ENCODE measurements at regions not wholly inside any gene's neighbourhood (a gene's known extent, or its start where the extent isn't known, plus 50 kb on each side); places are given as distances from the start of the nearest gene placed in this dataset.
"Not testable (repeated sequence)": the region's sequence is repeated elsewhere in the genome, so short reads cannot be mapped to it uniquely, and the experiment has no call there.

DNA sequence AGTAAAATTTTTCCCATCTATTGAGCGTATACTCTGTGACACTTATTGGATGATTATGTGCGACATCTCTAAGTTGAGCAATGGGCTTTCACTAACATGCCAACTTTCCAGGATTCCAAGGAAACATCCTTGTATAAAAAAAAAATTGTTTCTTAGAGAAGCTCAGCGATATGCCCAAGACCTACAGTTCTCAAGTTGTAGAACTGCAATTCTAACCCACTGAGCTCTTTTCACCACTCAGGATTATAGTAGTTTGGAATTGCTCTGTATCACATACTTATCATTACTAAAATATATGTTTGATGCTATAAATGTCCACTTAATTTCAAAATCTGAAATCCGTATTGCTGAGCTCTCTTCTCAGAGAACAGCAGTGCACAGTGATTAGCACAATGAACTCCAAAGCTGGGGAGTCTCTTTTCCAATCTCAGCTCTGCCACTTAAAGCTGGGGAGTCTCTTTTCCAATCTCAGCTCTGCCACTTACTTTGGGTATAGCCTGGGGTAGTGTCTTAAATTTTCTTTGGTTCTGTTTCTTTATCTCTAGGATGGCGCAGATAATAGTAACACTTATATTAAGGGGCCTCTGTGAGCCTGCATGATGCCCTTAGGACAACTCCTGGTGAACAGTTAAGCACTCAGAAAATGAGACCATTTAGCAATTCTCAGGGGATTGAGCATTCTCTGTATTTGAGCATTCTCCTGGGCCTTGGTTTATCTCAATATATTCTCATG is 1722.2 kb upstream of the AGA start:
- DNase-seq: no peak

DNA sequence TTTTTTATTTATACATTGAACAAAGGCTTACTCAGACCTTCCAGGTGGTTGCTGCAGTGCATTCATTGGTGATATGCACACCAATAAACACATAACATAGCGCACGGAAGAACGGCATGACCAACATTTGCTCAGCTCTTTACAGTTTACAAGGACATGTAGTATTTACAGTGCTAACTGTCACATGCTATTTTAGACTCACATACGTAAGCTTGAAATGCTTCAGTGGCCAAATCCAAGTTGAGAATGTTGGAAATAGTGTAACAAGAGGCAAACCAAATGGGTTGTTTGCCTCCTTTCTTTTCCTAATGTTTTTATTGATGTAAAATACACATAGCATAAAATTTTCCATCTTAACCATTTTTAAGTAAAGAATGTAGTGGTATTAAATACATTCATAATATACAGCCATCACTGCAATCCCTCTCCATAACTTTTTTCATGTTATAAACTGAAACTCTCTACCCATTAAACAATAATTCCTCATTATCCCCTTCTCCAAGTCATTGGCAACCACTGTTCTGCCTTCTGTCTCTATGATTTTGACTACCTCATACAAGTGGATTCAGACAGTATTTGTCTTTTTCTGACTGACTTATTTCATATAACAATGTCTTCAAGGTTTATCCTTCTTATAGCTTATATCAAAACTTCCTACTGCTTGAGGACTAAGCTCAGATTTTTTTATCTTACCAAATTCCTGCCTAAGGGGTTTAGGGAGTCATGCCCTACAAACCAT is 1722.9 kb upstream of the AGA start:
- no peak for DNase-seq

DNA sequence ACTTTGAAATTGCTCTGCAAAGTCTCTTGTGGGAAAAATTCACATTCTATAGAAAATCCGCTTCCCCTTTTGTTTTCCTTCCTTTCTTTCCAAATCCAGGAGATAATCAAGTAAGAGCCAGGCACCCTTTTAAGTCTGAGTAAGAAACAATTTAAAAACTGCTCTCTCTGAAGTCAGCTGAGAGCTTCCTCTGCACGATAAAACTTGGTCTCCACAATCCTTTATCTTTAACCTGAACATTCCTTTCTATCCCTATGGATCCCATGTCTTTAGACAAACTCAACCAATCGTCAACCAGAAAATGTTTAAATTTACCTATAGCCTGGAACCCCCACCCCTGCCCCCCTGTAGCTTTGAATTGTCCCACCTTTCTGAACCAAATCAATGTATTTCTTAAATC is 1723.6 kb upstream of the AGA start:
- no peak for DNase-seq

DNA sequence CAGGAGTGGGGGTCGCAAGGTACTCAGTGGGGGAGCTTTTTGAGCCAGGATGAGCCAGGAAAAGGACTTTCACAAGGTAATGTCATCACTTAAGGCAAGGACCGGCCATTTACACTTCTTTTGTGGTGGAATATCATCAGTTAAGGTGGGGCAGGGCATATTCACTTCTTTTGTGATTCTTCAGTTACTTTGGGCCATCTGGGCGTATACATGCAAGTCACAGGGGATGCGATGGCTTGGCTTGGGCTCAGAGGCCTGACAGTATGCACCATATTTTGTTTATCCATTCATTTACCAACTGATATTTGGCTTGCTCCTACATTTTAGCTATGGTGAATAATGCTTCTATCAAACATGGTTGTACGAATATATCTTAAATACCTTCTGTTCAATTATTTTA is 1728.1 kb upstream of the AGA start:
- not testable (repeated sequence) for DNase-seq

DNA sequence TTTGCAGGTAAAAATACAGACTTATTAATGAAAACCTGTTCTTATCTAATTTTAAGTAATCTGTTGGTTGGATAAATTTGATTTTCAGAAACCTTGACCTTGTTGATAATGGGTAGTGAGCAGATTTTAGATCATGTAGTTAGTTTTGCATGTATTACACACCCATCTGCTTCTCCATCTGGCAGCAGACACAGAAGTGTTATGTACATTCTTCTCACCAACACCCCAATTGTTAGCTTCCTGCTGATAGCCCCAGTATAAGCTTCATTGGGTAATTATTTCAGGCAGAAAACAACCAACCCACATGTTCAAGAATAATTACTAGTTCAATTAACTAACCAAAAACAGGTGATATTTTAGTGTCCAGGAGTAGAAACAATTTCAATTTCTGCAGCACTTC is 1740.5 kb upstream of the AGA start:
- no peak for DNase-seq

DNA sequence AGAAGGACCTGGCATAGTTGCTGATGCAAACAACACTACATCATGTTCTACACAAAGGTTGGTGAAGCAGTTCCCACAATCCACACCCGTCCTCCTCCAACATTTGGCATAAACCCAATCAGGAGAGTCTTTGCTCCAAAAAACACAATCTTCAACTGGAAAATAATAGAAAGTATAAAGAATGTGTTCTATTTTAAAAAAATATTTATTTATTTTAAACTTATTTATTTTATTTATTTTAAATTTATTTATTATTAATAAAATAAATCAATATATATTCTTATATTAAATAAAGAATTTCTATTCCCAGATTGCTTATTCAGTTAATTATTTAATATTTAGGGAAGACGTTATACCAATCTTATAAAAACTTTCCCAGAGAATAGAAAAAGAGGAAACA is 1753.7 kb upstream of the AGA start:
- DNase-seq: no peak

DNA sequence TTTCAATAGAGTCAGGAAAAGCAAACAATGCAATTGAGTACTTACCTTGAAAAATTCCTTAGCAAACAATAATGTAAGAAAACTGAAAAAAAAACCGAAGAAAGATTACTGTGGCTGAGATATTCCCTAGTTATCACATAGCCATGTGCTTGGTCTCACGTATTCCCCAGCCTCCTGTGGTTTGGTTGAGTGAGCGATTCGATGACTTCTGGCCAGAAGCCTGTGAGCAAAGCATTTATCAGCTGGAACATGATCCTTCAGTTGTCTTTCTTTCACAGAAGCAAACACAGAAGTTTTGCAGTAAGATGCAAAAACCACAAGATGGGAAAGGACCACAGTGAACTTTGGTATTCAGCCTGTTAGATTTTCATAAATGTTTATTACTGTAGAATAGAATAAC is 1754.3 kb upstream of the AGA start:
- DNase-seq: no peak

DNA sequence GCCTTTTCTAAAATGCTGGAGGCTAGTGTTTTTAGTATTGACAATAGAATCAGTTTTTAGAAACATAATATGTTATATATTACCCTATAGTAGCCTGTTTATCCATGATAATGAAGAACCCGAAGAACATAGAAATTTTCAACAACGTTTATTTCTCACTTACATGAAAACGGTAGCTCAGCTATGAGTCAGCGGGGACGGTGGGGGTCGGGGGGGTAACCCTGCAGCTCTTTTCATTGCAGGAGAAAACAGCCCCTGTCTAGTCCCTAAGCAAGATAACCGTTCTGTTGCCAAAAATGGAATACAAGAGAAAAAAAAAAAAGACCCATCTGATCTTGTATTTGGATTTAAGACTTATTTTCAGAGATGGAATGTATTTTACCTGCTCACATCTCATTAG is 1758.4 kb upstream of the AGA start:
- no peak for DNase-seq

DNA sequence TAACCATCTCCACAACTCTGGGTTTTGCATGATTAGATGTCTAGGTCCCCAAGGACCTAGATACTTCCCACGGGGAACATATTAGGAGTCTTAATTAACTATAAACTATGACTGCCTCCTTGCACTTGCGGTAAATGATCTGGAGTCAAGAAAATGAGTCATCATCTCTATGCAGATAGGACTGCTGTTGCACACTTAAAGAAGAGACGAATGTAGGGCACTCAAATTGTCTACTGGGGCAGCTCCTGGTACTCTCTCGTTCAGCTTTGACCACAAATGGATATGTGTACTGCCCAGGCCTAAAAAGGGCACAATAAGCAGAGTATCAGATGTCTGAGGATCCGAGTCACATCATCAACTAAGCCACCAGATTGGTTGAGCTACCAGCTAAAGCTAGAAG is 1783.4 kb upstream of the AGA start:
- no peak for DNase-seq

DNA sequence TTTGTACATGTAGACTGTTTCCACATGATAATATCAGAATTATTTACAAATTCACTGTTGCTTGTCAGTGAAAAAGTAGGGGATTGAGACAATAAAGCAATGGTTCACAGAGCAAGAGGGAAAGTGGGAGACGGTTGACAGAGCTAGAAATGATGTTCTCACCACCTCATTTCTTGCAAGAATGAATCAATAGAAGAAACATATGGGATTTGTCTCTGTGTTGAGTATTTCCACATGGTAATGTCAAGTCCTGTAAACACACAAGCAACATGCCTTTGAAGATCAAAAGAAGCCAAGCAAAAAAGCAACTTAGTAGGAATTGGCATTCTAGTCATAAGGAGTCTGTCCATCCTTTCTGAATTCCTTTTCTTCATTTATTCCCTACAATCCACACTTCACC is 1806.6 kb upstream of the AGA start:
- DNase-seq: no peak

DNA sequence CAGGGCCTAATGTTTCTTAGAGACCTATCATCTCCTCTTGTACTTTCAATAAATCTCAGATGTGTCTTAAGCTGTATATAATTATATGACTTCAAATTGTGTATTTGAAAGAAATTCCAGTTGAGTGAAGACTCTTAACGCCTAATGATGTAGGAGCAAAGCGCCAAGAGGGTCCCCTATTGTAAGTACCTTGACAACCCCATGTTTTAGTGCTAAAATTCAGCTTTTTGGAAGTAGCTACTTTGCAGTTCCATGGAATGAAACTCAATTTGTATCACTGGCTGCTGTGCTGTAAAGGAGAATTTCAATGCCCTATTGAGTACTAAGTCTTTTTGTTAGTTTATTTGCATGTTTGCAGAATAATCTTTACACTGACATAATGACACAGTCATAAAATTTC is 1826.6 kb upstream of the AGA start:
- no peak for DNase-seq

DNA sequence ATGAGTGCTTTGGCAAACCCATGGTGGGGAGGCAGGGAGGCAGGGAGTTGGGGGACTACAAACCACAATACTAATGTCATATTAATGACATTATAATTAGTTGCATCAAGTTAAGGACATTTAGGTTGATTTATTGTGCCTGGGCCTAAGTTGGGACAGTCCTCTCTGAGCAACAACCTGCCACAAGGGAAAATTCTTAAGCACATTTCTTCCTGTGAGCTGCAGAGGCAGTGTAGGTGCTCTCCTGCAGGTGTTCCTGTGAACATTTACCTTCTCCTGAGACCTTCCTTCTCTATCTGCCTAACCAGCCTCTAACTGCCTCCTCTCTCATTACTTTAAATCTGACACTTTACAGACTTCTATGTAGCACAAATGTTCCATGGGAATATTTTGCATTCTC is 1830.0 kb upstream of the AGA start:
- no peak for DNase-seq

DNA sequence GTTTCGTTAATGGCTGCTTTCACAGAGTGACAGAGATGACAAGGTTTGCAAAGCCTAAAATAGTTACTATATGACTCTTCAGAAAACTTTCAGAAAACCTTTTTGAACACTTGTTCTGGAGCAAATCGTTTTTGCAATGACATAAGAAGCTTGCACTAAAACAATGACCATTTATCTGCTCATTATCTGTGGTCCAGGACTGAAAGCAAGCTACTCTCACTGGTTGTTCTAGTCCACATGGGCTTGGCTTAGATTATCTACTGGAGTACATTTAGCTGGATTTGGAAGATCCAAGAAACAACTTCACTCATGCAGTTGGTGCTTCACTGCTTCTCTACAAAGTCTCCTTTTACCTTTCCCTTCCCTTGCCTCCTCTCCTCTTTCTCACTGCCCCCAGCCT is 1836.4 kb upstream of the AGA start:
- DNase-seq: no peak

DNA sequence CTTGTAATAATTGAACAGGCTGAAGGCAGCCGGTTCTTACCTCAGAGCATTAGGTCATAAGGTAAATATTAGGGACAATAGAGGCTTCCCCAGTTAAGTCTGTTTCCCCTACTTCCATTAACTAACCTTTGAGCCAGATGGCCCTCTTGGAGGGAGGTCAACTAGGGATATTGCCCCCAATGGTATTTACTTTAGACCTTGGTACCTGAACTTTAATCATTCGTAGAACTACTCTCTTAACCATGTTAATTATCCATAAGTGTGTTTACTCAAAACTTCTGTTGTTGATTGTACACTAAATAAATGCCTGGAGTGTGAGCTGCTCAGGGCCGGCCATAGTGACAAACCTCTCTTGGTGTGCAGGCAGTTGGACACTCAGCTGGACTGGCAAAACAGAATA is 1843.5 kb upstream of the AGA start:
- DNase-seq: no peak

DNA sequence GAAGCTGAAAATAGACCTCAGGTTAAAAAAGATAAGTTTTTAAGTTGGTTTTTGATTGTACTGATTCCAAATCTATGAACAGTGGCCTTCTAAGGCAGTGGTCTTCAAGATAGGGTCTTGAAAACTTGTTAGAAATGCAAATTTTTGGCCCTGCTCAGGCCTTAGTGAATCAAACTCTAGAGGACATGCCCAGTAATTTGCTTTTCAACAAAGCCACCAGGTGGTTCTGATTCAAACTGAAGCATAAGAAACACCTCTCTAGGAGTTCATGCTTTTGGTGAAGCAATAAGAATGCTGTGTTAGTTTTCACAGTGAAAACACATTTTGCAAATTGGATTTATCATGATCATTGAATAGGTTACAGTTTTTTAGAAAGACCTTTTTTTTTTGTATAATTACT is 1849.4 kb upstream of the AGA start:
- DNase-seq: no peak

DNA sequence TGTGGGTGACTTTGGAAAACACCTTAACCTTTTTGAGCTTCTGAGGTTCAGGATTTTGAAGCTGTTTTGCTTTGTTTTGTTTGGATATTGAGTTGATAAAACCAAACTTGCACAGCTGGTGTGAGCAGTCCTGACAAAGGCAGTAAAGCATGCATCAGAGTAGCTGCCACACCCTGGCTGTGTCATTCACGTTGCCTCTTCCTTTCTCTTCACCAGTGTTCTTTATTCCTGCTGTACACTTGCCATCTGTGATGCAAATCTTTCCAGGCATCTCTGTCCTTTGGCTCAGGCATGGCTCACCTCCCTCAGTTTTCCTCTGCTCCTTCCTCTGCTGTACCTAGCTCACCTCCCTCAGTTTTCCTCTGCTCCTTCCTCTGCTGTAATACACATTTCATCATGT is 1850.2 kb upstream of the AGA start:
- DNase-seq: no peak

DNA sequence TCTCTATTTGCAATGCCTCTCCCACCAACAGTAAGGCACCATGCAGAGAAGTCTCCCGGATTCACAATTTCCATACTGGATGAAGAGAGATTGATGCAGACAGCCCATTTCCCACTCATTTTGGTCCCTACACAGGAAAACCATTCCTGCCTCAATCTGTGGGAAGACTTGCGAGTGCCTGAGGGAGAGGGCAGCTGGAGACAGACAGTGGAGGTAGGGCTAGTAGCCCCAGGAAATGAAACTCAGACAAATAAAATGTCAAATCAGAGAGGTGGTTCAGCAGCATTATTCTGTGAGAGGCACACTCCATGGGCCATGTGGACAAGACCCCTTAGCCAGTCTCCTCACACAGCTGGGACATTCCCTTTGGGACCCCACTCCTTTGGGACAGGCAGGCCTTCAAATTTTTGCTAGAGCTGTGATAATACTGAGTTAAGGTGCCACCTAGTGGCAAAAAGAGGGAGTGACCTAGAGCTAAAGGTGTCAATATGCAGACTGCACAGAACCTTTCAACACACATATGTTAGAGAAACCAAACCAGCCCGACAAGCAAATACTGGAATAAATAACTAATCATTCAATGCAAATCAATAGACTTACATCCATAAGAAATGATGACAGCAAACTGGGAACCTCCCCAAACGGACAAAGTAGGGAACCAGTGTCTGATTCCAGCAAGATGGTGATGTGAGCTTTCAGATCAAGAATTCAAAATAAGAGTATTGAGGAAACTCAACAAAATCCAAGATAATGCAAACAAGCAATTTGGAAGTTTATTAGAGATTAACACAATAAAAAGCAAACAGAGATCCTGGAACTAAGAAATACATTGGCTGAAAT is 1865.3 kb upstream of the AGA start:
- DNase-seq: no peak

DNA sequence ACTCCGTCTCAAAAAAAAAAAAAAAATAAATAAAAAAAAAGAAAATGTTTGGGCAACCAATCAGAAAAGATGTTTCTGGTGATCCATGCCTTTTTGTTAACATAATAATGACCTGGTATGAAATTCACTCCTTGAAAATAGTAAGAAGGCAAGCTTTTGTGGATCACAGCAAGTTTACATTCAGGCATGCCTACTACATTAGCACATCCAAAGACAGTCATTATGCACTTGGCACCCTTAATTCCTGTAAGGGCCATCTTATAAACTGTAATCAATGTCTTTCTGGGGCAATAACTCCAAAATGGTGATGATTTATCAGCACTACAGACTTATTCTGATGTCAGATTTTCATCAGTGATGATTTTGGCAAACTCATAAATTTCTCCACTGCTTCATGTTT is 1871.6 kb upstream of the AGA start:
- no peak for DNase-seq

DNA sequence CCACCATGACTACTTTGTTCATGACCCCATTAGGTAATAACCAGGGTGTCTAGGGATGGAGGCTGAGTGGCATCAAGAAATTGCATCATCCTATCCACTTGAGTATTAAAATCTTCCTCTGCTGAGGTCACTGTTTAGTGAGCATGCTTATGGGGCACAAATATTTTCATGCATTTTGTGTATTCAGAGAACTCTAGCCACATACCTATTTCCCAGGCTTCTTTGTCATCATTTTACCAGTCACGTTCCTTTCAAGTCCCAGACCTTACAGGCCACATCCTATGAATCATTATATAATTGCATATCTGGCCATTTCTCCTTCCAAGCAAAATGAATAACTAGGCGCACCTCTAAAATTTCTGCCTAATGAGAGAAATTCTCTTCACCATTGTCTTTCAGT is 1882.9 kb upstream of the AGA start:
- DNase-seq: no peak

DNA sequence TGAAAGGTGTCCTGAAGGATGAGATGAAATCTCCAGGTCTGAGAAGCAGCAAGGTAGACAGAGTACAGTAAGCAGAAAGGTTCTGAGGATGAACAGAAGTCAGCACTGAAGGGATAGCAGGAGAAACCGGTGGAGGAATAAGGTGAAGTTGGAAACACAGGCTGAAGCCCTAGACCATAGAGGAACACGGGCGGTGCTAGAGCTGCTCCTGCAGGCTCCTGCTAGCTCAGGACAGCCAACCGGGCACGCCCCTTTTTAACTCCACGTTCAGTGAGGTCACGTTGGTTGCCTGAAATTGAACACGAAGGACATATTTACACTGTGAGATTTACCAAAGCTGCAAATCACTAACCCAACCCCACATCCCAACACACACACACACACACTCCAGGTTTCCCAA is 1886.4 kb upstream of the AGA start:
- DNase-seq: no peak

DNA sequence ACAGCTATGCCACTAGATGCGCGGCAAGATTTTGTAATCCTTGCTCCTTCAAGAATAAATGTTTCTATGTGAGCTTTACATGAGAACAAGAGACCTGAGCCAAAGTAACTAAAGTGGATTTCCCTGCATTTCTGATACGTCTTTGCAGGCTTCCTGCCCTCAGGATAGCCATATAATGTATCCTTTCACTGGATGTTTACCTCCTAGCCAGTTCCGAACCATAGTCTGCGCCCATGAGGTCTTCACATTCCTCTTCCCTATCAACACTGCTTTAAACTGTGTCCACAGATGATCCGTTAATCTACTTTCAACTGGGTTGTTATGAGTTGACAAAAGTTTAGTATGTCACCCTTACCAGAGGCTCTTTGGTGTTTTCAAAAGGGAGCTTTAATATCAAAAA is 1889.1 kb upstream of the AGA start:
- DNase-seq: no peak

DNA sequence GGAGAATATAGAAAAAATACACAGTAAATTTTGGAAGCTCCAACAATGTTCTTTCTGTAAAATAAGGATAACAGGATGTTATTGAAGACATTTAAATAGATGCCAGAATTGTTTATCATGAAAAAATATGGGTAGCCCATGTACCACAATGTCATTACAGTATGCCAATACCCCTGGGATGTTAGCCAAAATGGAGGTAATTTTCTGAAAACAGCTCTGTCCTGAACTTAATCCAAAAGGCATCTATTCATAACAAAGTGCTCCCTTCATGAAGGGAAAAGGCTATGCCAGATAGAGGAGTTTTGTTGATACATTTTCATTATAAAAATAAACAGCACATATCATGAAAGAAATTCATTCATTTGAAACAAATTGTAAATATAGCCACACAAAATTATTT is 1902.6 kb upstream of the AGA start:
- no peak for DNase-seq

DNA sequence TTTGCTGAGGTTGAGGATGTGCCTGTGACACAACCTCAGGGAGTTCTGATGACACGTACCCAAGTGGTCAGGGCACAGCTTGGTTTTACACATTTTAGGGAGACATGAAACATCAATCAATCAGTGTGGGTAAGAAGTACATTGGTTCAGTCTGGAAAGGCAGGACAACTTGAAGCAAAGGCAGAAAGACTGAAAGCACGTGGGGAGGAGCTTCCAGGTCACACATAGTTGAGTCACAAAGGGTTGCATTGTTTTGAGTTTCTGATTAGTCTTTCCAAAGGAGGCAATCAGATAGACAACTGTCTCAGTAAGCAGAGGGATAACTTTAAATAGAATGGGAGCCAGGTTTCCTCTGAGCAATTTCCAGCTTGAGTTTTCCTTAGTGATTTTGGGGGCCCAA is 1910.0 kb upstream of the AGA start:
- DNase-seq: no peak

DNA sequence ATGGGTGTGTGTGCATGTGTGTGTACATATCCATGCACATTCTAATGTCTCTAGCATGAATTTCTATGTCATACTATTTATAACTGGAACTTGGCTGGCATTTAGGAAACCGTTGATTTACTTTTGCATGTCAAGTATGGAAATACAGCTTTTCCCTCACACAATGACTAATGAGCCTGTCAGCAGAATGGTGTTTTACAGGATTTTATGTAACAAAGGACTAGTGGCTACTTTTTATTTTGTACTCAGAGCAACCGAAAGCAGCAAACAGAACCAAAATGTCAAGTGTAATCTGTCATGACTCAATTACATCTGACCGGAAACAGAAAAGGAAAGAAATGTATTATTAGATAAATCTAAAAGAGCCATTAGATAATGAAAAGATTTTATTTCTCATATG is 1911.5 kb upstream of the AGA start:
- no peak for DNase-seq
